RWPE2 (cell line): ENCODE measurements at regions not wholly inside any gene's neighbourhood (a gene's known extent, or its start where the extent isn't known, plus 50 kb on each side); places are given as distances from the start of the nearest gene placed in this dataset.

Source experiments
- ATAC-seq: fragments of 200-7000 bp; cut with Tn5 transposase; 3 replicates; pipeline ENCODE4 v1.9.1; 2021; ENCODE audit warnings: low read depth
- DNase-seq: peaks from one replicate; pipeline ENCODE4 v3.0.0-alpha.2; 2020; ENCODE audit warnings: low spot score
- H3K27ac ChIP-seq: fragments of 450-650 bp; 2 replicates; pipeline ENCODE4 v1.5.1; 2017; ENCODE audit warnings: mild to moderate bottlenecking; ENCODE audit not compliant: poor library complexity, severe bottlenecking
- H3K27me3 ChIP-seq: fragments of 250-450 bp; sonication (Bioruptor Pico); 2 replicates; pipeline ENCODE4 v1.5.1; 2021; ENCODE audit warnings: mild to moderate bottlenecking, moderate library complexity; ENCODE audit not compliant: insufficient read depth, poor library complexity, severe bottlenecking
- H3K36me3 ChIP-seq: fragments of 250-450 bp; sonication (Bioruptor Pico); 2 replicates; pipeline ENCODE4 v1.5.1; 2020; ENCODE audit warnings: low read depth, mild to moderate bottlenecking, moderate library complexity
- H3K4me1 ChIP-seq: fragments of 250-450 bp; sonication (Bioruptor Pico); 2 replicates; pipeline ENCODE4 v1.5.1; 2021; ENCODE audit warnings: mild to moderate bottlenecking, moderate library complexity; ENCODE audit not compliant: insufficient read depth, poor library complexity, severe bottlenecking
- H3K4me3 ChIP-seq: fragments of 250-450 bp; sonication (Bioruptor Pico); 2 replicates; pipeline ENCODE4 v1.5.1; 2021; ENCODE audit warnings: mild to moderate bottlenecking, moderate library complexity; ENCODE audit not compliant: severe bottlenecking
- H3K9me3 ChIP-seq: fragments of 250-450 bp; sonication (Bioruptor Pico); 2 replicates; pipeline ENCODE4 v1.5.1; 2021; ENCODE audit warnings: mild to moderate bottlenecking, moderate library complexity; ENCODE audit not compliant: severe bottlenecking
- TF ChIP-seq, protein P1 (sequence below): fragments of 450-650 bp; IDR thresholded peaks from one replicate; pipeline ENCODE4 v1.5.1; 2017; ENCODE audit warnings: mild to moderate bottlenecking, moderate library complexity; ENCODE audit not compliant: poor library complexity, severe bottlenecking

GRCh38 chr1:192954705-192955265 is 104.4 kb downstream of the UCHL5 start:
- Histone ChIP-seq H3K9me3 (no peaks in the 10 kb centered on the region), H3K4me1 (peaks cover 4% of the 10 kb centered on the region), H3K4me3 (no peak overlapping the region), H3K27me3 (no peaks in the 10 kb centered on the region), H3K27ac (no peak overlapping the region), H3K36me3 (no peaks in the 10 kb centered on the region)
- no peak for DNase-seq
- TF ChIP-seq, protein P1, sequence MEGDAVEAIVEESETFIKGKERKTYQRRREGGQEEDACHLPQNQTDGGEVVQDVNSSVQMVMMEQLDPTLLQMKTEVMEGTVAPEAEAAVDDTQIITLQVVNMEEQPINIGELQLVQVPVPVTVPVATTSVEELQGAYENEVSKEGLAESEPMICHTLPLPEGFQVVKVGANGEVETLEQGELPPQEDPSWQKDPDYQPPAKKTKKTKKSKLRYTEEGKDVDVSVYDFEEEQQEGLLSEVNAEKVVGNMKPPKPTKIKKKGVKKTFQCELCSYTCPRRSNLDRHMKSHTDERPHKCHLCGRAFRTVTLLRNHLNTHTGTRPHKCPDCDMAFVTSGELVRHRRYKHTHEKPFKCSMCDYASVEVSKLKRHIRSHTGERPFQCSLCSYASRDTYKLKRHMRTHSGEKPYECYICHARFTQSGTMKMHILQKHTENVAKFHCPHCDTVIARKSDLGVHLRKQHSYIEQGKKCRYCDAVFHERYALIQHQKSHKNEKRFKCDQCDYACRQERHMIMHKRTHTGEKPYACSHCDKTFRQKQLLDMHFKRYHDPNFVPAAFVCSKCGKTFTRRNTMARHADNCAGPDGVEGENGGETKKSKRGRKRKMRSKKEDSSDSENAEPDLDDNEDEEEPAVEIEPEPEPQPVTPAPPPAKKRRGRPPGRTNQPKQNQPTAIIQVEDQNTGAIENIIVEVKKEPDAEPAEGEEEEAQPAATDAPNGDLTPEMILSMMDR: no peak
- ATAC-seq: no peak

DNA sequence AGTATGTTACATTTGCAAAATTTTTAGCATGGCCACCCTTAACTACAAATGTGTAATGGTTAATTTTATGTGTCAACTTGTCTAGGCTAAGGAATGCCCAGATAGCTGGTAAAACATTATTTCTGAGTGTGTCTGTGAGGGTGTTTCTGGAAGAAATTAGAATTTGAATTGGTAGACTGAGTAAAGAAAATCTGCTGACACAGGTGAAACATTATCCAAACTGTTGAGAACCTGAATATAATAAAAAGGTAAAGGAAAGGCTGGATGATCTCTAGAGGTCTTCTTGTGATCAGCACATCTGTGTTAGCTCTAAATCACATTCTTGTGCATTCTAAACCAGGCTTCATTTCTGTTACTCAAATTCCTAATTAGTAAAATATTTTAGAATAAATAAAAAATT is 100.8 kb downstream of the UCHL5 start:
- Histone ChIP-seq H3K9me3 (no peaks in the 10 kb centered on the region), H3K4me3 (no peak overlapping the region), H3K27ac (no peak overlapping the region), H3K4me1 (no peaks in the 10 kb centered on the region), H3K27me3 (no peaks in the 10 kb centered on the region), H3K36me3 (no peaks in the 10 kb centered on the region)
- ATAC-seq: no peak
- DNase-seq: no peak
- TF ChIP-seq, protein P1: no peak

DNA sequence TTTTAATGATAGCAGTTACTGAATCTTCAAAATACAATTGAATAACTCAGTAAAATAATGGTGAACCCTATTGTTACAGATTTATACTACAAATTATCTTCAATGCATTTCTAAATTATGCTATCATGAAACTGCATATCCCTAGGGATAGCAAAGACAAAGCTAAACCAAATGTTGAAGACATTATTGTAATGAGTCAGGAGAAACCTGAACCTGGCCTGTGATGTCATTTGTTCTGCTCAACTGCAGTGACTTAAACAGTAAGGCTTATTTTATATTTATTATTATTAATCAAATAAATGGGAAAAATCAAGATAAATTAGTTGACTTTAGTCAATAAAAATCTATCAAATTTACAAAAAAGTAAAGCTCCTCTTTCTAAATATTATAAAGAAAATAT is 100.3 kb downstream of the UCHL5 start:
- TF ChIP-seq, protein P1: no peak
- no peak for ATAC-seq

DNA sequence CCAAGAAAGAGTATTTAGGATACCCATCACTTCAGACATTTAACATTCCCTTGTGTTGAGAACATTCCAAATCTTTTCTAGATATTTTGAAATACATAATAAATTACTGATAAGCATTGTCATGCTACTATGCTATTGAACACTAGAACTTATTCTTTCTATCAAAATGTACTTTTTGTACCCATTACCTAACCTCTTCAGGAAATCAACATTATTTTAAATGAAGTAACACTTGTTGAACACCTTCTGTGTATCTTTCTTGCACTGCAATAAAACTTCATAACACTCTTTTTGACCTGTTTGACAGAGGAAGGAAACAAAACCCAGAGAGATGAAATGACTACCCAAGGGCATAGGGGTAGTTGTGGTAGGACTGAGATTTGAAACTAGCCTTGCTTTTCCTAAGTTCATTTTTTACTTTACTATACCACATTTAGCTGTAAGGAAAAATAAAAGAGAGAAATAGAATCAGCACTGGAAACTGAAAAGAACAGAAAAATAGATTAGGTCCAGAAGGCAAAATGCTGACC is 99.4 kb downstream of the UCHL5 start:
- TF ChIP-seq, protein P1: no peak
- Histone ChIP-seq H3K9me3 (no peaks in the 10 kb centered on the region), H3K36me3 (no peaks in the 10 kb centered on the region), H3K27me3 (no peaks in the 10 kb centered on the region), H3K4me1 (no peaks in the 10 kb centered on the region), H3K4me3 (no peak overlapping the region), H3K27ac (no peak overlapping the region)
- DNase-seq: no peak
- no peak for ATAC-seq

More for the DNA sequence above, 100.3 kb downstream of the UCHL5 start:
- no peak for DNase-seq
- H3K4me1 ChIP-seq: no peaks in the 10 kb centered on the region
- H3K27me3 ChIP-seq: no peaks in the 10 kb centered on the region
- H3K36me3 ChIP-seq: no peaks in the 10 kb centered on the region
- H3K27ac ChIP-seq: no peak overlapping the region
- H3K4me3 ChIP-seq: no peak overlapping the region
- no peaks in the 10 kb centered on the region for H3K9me3 ChIP-seq
